ENCODE measurements at regions not wholly inside any gene's neighbourhood (a gene's known extent, or its start where the extent isn't known, plus 50 kb on each side); places are given as distances from the start of the nearest gene placed in this dataset.

- no peak for DNase-seq
These were observed 535.6 kb upstream of the ALCAM start for GRCh38 chr3:104831071-104831470.

GRCh38 chr3:104832530-104832929 is 534.2 kb upstream of the ALCAM start:
- DNase-seq = no peak

GRCh38 chr3:104835376-104835775 is 531.3 kb upstream of the ALCAM start:
- DNase-seq = no peak

GRCh38 chr3:104846270-104846669 is 520.4 kb upstream of the ALCAM start:
- DNase-seq = no peak

GRCh38 chr3:104849070-104849469 is 517.6 kb upstream of the ALCAM start:
- DNase-seq = no peak

- no peak for DNase-seq
These were observed 512.2 kb upstream of the ALCAM start for GRCh38 chr3:104854468-104854867.

GRCh38 chr3:104855702-104856101 is 511.0 kb upstream of the ALCAM start:
- DNase-seq = no peak

- DNase-seq = no peak
These were observed 510.0 kb upstream of the ALCAM start for GRCh38 chr3:104856741-104857140.

- DNase-seq = no peak
These were observed 498.4 kb upstream of the ALCAM start for GRCh38 chr3:104868291-104868690.

GRCh38 chr3:104870276-104870675 is 496.4 kb upstream of the ALCAM start:
- no peak for DNase-seq

- no peak for DNase-seq
These were observed 493.4 kb upstream of the ALCAM start for GRCh38 chr3:104873331-104873730.

GRCh38 chr3:104878395-104878794 is 488.3 kb upstream of the ALCAM start:
- no peak for DNase-seq

- no peak for DNase-seq
These were observed 486.8 kb upstream of the ALCAM start for GRCh38 chr3:104879919-104880318.

GRCh38 chr3:104885214-104885814 is 481.4 kb upstream of the ALCAM start:
- DNase-seq = no peak

- DNase-seq = no peak
These were observed 480.3 kb upstream of the ALCAM start for GRCh38 chr3:104886220-104886995.

GRCh38 chr3:104887069-104887468 is 479.6 kb upstream of the ALCAM start:
- DNase-seq = no peak

GRCh38 chr3:104887619-104888018 is 479.1 kb upstream of the ALCAM start:
- no peak for DNase-seq

GRCh38 chr3:104892044-104892443 is 474.7 kb upstream of the ALCAM start:
- no peak for DNase-seq

GRCh38 chr3:104896624-104897023 is 470.1 kb upstream of the ALCAM start:
- no peak for DNase-seq

- no peak for DNase-seq
These were observed 465.3 kb upstream of the ALCAM start for GRCh38 chr3:104901396-104901795.

- no peak for DNase-seq
These were observed 463.6 kb upstream of the ALCAM start for GRCh38 chr3:104903064-104903463.

- DNase-seq = no peak
These were observed 460.6 kb upstream of the ALCAM start for GRCh38 chr3:104906001-104906639.

- DNase-seq = no peak
These were observed 459.2 kb upstream of the ALCAM start for GRCh38 chr3:104907507-104907906.

- DNase-seq = no peak
These were observed 457.9 kb upstream of the ALCAM start for GRCh38 chr3:104908761-104909160.

All from activated CD4-positive, alpha-beta T cell treated with anti-CD3 and anti-CD28 coated beads for 4 hours (primary cell).